HG02571 (cell line): ENCODE measurements at regions not wholly inside any gene's neighbourhood (a gene's known extent, or its start where the extent isn't known, plus 50 kb on each side); places are given as distances from the start of the nearest gene placed in this dataset.
"Not testable (repeated sequence)": the region's sequence is repeated elsewhere in the genome, so short reads cannot be mapped to it uniquely, and the experiment has no call there.

Experiments
- ATAC-seq: cut with Tn5 transposase; IDR thresholded peaks from one replicate; pipeline ENCODE4 v1.9.1; 2021; ENCODE audit warnings: mild to moderate bottlenecking, moderate library complexity; ENCODE audit not compliant: unreplicated experiment

DNA sequence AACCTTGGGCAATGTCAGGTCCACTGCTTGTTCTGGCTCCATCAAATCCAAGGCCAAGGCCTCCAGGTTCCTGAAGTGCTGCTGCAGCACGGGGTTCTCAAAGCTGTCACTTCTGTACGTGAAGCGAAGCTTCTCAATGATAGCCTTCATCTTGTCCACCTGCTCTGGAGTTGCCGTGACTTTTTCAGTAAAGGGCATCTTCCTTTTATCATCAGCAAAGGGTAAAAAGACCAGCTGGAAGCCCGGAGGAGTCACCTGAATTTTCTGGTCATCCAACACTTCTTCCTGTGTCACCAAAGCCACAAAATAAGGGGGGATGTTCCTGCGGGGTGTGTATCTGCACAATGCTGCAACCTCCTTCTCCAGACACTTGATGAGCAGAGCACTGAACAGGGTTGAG lies 131.7 kb upstream of the MAMLD1 start:
- not testable (repeated sequence) for ATAC-seq

DNA sequence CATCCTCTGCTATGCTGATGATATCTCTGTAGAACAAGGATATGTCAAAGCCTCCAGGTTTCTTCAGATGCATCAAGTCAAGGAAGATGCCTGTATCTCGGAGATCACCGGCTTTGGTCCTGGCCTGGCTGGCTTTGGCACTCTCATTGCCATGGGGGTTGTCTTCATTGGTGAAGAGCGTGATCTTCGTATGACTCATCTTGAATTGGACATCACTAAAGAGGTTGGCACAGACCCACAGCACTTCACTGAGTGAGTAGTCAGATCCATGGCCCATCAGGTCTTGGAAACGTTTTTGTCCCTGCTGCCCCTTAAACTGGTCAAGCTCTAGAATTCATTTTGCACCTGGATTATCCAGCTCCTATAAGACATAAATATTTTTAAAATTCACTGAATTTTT lies 130.9 kb upstream of the MAMLD1 start:
- ATAC-seq, result not testable (repeated sequence)

DNA sequence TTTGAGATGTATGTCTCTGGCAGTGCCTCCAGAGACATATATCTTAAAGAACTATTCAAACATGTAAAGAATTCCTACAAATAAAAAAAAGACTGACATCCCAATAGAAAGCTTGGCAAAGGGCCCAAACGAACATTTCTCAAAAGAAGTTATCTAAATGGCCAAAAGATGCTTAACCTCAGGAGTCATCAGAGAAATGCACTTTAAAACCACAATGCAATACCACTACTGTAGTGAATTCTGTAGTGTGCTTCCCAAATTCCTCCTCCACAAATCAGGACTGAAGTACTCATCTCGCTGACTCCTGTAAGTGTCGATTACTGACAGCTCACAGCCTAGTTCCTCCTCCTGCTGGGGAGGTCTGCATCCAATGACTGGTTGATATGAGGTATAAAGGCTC lies 129.0 kb upstream of the MAMLD1 start:
- no peak for ATAC-seq

DNA sequence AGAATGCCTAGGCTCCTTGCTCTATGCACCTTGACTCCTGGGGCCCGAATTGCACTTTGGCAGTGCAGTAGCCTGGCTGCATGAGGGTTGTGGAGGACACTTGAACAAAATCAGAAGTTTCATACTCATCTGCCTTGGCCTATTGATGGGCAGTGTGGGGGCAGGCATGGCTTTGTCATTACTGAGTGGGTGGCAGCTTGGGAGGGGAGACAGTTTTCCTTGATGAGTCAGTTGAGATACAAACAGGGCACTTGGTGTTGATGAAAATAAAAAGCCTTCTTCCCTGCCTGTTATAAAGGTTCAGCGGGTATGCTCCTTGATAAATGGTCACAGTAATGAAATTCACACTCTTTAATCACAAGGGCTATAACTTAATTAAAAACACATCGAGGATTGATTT lies 126.8 kb upstream of the MAMLD1 start:
- no peak for ATAC-seq

DNA sequence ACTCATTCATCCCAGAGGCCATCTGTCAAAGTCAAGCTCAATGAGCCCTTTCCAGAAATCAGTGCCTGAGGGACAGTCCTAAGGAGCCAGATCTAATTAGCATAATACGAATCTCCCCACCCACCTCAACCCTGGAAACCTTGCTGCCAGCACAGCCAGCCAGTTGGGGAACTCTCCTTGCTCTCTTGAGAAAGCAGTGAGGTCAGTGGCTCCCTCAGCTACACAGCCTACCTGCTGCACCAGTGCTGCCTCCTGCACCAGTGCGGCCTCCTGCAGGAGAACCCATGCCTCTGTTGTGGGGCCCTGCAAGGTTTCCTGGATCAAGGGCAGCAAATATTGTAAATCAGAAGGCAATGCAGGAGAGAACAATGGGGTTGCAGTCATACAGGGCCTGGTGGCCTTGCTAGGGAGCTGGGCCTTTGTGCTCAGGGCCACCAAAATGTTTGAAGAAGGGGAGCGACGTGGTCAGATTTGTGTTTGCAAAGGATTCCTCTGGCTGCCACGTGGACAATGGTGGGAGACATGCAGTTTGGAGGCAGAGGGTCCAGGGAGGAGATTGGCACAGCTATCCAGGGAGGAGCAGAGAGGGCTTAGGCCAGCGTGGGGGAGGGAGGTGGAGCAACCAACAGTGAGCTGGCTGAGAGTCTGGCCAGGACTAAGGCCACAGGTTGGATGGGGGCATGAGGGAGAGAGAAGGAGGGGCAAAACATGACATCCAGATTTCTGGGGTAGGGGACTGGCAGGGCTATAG lies 124.3 kb upstream of the MAMLD1 start:
- no peak for ATAC-seq

DNA sequence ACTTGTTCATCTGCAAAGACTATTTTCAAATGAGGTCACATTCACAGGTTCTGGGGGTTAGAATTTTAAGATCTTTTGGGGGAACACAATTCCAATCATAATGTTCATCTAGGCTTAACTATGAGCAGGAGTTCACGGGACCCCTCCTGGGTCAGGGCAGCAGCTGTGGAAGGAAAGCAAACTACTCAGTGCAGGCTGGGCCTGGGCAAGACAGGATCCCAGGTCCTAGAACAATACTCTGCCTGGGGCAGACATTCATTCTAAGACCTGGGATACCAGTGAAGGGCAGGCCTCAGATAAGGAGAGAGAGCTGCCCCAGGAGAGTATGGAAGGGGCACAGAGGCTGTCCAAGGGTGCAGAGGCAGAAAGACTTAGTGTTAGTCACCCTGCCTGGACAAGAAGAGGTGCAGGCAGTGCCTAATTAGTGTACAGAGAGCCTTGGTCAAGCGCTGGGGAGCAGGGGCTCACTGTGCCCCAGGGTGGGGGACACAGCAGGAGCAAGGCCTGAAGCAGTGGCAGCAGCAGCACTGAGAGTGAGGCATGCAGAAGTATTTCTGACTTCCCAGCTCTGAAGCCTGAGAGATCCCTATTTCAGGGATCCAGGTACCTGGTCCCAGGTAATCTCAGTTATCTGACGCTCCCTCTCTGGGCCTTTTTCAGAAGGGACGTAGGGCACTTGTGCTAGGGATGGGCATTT lies 123.0 kb upstream of the MAMLD1 start:
- ATAC-seq, result no peak

DNA sequence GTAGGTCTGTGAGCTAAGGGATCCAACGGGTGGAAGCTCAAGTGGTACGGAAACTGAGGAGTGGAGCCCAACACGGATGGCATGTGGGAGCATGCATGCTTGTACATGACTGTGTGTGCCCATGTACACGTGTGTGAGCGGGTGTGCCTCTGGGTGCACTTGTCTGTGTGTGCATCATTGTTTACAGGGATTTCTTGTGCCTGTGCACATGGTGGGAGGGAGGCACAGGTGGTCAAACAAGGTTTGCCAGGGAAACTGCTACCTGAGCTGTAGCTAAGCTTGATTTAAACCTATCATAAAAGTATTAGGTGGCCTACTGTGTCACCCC lies 122.5 kb upstream of the MAMLD1 start:
- no peak for ATAC-seq

DNA sequence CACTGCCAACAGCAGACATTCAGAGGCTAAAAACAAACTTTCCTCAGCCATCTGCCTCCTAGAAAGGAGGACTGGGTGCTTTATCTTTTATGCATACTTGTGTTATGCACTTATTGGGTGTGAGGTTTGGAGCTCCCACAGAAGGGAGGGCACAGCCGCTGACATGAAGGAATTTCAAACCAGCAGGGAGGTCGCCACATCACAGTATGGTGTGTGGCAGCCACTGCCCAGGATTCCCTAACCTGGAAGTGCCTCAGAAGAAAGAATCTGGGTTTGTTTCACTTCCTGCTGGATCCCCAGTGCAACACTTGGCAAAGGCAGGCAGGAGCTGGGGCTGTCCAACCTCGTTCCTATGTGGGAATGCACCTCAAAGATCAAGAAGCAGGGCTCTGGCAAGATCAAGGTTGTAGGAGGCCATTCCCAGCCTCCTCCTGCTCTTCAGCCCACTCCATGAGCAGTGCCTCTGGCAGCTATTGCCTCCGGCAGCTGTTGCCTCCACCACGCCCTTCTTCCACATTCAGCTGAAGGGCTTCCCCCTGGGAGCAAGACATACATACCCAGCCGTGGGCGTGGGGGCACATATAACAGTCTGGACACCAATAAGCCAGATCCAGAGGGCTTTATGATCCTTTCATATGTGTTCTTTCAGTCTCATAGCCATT lies 109.0 kb upstream of the MAMLD1 start:
- ATAC-seq, result no peak

DNA sequence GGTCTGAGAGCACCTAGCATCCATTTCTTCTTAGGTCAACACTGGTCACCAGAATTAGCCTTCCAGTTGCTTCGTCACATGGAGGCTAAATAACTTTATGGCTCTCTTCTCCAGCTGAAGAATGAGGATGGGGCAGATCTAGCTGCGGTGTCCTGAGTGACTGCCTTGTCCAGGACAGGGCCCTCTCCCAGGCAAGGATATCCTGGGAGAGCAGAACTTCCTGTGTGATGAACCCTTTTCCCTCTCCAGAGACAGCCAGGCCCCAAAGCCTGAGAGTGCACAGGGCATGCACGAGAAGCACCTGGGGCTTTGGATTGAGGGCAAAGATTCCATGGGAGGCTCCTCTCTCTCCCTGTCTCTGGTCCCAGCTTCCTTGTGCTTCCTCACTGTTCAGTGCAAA lies 108.2 kb upstream of the MAMLD1 start:
- no peak for ATAC-seq

DNA sequence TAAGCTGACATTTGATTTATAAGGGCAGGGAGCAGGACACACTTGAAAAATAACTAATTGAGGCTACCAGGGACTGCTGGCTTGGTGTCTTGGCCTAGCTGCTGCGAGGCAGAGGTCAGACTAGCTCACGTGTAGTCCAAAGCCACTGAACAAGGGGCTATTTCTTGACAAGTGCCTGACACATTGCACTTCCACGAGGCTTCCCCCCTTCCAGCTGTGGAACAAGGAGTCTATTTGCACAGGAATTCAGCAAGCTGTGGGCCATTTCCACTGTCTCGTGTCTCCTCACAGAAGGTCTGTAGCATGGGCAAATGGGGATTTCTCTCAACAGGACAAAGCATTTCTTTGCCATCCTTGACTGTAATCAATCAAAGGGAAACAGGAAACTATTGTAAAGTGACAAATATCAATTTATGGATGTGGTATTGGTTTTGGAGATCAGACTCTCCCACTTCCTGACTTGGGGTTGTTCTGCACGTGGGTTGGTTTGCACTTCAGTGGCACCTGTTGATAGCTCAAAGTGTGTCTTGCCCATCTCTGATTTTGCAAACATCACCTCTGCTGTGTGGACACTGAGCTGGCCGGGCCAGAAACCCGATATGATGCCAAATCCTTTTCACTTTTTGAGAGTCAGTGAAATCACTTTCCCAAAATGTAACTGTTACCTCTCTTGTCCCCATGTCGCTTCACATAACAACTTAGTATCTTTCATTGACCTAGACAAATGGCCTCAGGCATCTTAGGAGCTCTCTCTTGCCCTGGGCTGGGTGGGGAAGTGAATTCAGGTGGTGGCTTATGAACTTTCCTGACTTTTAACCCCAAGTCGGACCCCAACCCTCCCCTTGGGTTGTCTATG lies 107.4 kb upstream of the MAMLD1 start:
- no peak for ATAC-seq

DNA sequence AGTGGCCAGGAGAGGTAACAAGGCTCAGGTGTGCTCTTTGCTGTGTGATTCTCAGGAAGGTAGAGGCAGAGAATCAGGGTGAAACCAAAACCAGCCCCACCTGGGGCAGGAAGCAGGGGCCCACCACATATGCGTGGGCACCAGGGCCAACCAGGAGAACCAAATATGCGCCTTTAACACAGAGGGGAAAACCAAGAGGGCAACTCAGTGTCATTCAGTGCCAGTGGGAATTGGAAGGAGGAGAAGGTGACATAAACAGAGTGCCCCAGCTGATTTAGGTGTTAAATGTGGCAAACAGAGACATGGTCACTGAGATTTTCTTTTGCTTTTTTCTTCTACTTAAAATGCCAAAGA lies 106.8 kb upstream of the MAMLD1 start:
- no peak for ATAC-seq

DNA sequence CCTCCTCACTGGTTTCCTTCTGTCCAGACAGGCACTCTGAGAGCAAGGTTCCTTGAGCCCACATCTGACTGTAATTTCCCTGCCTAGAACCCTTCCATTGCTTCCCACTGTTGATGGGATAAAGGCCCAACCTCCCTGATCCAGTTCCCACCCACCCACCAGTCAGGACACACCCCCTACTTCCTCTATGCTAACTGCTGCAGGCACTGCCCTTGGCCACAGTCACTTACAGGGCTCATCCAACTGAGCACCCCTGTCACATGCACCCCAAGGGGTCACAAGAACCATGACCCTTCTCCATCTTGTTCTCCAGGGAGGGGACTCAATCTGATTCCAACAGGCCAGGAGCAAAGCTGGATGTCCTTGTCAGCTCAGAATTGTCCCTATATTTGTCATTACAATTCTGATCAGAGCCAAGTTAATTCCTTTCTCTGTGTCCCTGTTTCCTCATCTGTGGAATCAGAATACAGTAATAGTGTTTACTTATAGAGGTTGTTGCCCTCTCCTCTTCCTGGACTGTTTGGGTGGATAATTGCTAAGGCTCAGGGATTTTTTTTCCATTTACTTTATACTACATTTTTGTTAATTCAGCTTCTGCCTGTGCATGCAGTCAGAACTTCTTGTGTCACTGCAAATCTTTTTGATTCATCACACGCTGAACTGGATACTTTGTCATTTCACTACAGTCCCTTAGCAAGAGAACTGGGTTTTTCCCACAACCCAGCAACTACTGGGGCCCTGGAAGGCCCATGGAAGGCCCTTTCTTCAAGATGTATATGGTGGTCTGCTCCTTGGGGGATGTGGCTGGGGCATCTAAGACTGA lies 105.6 kb upstream of the MAMLD1 start:
- ATAC-seq, result no peak

DNA sequence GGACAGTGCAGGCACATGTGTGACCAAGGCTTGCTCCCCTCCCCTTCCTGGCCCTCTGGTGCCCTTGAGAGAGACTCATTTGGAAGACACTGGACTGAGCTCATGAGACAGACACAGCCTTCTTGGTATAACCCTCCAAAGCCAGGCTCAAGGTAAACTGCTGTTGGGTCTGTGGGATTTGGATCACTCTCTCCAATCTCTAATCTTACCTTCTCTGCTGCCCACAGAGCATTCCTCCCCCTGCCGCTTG lies 105.0 kb upstream of the MAMLD1 start:
- no peak for ATAC-seq

DNA sequence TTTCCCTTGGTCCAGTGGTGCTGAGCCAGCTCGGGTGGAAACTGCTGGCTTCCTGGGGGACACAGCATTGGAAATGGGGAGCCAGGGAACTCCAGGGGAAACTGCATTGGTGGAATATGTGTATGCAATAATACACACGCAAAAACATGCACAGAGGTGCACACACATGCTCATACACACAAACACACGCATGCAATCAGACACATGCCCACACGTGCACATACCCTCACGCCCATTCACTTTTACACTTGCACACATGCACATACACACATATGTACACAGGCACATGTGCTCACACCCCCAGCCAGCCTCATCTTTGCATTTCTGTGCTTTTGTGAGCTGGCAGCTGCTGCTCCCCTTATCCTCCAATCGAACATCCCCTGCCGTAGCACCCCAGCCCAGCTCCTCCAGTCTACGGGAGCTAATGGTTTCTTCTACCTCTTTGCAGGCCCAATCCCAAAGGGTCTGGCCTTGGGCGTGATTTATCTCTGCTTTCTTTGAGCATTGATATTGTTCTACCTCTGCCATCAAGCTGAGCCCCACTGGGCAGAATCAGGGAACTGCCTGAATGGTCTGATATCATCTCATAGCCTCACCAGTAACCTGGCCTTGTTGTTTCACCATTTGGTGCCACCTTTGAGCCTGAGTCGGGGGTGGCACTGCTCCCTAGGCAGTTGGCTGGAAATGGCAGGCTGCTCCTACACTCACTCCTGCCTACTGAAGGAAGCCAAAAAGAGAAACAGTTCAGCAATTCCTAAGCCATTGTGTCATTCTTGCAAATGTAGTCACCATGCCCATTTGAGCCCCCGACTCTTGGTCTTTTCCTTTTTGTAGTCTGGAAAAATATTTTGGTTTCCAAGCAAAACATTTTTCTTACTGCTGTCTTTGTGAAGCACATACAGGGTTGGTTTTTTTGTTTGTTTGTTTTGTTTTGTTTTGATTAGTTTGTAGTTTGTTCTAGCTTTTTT lies 104.4 kb upstream of the MAMLD1 start:
- ATAC-seq, result no peak

DNA sequence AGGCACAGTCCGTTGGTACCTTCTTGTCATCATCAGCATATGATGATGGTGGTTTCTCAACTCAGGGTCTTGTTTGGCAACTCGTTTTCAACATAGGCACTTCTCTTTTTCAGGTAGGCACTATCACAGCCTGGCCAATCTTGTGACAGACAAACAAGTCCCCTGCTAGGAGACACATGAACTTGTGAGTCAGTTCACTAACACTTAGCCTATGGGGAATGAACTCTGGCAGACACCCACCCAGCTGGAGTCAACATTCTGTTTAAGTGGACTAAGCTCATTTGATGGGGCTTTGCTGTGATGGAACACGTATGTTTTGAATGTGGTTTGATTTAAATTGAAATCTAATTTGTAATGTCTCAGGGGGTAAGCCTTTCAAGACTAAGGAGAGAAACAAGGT lies 100.7 kb upstream of the MAMLD1 start:
- ATAC-seq, result no peak

DNA sequence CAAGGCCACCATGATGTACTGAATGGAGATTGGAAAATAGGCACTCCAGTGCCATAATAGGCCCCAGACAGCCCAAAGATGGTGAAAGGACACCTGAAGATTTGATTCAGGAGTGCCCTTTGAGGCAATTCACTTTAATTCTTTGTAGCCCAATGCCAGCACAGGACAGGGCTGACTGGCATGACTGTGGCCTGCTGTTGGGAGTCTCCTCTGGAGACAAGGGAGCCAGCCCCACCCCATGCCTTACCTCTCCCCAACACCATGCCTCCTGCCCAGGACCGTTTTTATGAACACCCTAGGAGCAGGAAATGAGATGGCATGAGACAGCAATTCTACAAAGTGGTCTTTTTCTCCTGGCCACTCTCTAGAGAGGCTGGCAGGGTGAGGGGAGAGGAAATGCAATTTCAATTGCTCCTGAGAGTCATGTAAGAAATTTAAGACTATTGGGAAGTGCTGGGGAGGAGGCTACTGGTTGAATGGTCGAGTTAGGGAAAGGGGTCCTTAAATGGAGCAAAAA lies 94.2 kb upstream of the MAMLD1 start:
- ATAC-seq, result no peak

DNA sequence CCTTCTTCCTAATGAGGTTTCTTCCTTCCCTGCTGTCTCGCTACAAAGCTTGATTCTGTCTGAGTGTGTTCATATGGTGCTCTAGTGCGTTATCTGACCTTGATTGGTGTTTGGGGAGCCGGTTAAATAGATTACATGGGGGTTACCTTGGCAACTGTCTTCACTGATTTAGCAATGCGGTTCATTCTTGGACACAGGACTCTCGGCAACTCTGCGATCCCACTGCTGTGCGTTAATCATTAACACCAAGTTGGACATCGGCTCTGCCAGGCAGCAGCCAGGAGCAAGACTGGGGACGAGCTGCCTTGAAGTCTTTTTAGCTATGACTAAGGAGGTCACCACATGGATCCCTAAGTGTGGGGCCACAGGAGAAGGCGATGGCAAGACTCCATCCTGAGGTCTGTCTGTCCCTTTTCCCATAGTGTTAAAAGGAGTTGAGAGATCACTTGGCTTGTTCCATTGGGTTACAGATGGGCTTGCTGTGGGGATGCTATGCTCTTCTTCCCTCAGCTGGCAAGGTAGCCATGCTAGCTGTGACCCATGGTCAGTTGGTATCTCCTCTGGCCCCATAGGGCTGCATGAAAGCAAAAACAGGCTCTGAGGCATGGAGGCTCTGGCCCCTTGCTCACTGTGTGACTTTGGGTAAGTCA lies 93.4 kb upstream of the MAMLD1 start:
- ATAC-seq, result no peak

DNA sequence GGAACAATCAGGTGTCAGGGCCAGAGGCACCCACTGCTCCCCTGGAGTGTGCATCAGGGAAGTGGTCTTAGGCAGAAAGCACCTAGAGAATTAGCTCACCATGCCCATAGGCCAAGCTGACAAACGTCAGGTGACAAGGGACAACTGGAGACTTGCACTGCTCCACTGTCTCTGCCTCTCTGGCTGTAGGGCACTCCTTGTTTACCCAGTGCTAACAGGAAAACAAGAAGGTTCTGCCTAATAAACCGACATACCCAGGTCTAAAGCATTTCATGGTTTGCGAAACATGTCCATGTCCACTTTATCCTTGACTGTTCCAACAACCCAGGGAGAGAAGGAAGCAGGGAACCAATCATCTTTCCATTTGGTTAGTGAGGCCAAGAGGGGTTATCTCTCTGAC lies 92.5 kb upstream of the MAMLD1 start:
- no peak for ATAC-seq
